Loucy (cell line): ENCODE measurements at regions not wholly inside any gene's neighbourhood (a gene's known extent, or its start where the extent isn't known, plus 50 kb on each side); places are given as distances from the start of the nearest gene placed in this dataset.

ENCODE experiments used
- H2AFZ ChIP-seq: fragments of 200-600 bp; sonication (generic); 2 replicates; pipeline ENCODE4 v1.6.0; 2016; ENCODE audit warnings: antibody characterized with exemption, mild to moderate bottlenecking, low read length, moderate library complexity
- H3F3A ChIP-seq: fragments of 200-600 bp; 2 replicates; pipeline ENCODE4 v1.6.0; 2016; ENCODE audit warnings: antibody characterized with exemption, low read depth, mild to moderate bottlenecking
- H3K27me3 ChIP-seq: fragments of 200-600 bp; sonication (generic); 2 replicates; pipeline ENCODE4 v1.6.1; 2014; ENCODE audit warnings: low read length, mild to moderate bottlenecking; ENCODE audit not compliant: insufficient read depth, poor library complexity, severe bottlenecking
- H3K36me3 ChIP-seq: fragments of 200-600 bp; sonication (generic); 2 replicates; pipeline ENCODE4 v1.6.1; 2016; ENCODE audit warnings: low read length; ENCODE audit not compliant: insufficient read depth
- H3K4me1 ChIP-seq: fragments of 200-600 bp; sonication (generic); 2 replicates; pipeline ENCODE4 v1.5.1; 2014; ENCODE audit warnings: low read length, mild to moderate bottlenecking; ENCODE audit not compliant: insufficient read depth, poor library complexity, severe bottlenecking
- H3K4me2 ChIP-seq: fragments of 200-600 bp; sonication (generic); 2 replicates; pipeline ENCODE4 v1.6.0; 2014; ENCODE audit warnings: antibody characterized with exemption, low read length, low read depth, mild to moderate bottlenecking; ENCODE audit not compliant: poor library complexity, severe bottlenecking
- H3K4me3 ChIP-seq: fragments of 200-600 bp; sonication (generic); 2 replicates; pipeline ENCODE4 v1.5.1; 2014; ENCODE audit warnings: low read length, mild to moderate bottlenecking, mixed read lengths; ENCODE audit not compliant: poor library complexity, severe bottlenecking
- H3K79me2 ChIP-seq: fragments of 200-600 bp; sonication (generic); 2 replicates; pipeline ENCODE4 v1.6.1; 2014; ENCODE audit warnings: low read length; ENCODE audit not compliant: insufficient read depth
- H3K9ac ChIP-seq: fragments of 200-600 bp; sonication (generic); 2 replicates; pipeline ENCODE4 v1.6.0; 2014; ENCODE audit warnings: mild to moderate bottlenecking, low read depth, low read length, moderate library complexity; ENCODE audit not compliant: poor library complexity, severe bottlenecking
- H3K9me2 ChIP-seq: fragments of 200-600 bp; sonication (generic); replicated peaks from 2 replicates; pipeline ENCODE4 v1.6.1; 2016; ENCODE audit warnings: low read depth, low read length, mixed read lengths
- H3K9me3 ChIP-seq: fragments of 200-600 bp; sonication (generic); 2 replicates; pipeline ENCODE4 v1.6.1; 2014; ENCODE audit warnings: mild to moderate bottlenecking, antibody characterized with exemption, low read length, low read depth; ENCODE audit not compliant: insufficient read depth
- H4K20me1 ChIP-seq: fragments of 200-600 bp; sonication (generic); 2 replicates; pipeline ENCODE4 v1.6.0; 2014; ENCODE audit warnings: antibody characterized with exemption, low read length, mild to moderate bottlenecking; ENCODE audit not compliant: insufficient read depth, poor library complexity, severe bottlenecking
- EZH2phosphoT487 ChIP-seq: fragments of 200-600 bp; IDR thresholded peaks from 2 replicates; pipeline ENCODE4 v1.6.1; 2018; ENCODE audit warnings: antibody characterized with exemption, mild to moderate bottlenecking, moderate library complexity, borderline replicate concordance
- TF ChIP-seq, protein P1 (sequence below): fragments of 200-600 bp; sonication (generic); conservative IDR thresholded peaks from 2 replicates; pipeline ENCODE4 v1.5.1; 2014; ENCODE audit warnings: mild to moderate bottlenecking, antibody characterized with exemption, low read length

DNA sequence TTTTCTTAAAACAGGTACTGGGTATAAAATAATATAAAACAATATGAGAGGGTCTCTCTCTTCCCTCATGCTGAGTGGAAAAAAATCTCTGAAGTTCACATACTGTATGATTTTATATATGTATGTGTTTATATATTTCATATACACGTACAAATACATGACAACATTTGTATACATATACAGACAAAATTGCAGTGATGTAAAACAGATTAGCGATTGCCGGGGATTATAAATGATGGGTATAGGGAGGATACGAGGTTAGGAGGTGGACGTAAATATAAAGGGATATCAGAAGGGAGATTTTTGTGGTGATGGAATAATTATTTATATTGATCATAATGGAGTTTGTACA is 194.8 kb upstream of the PRSS16 start:
- Histone ChIP-seq H3K9me3 (no peaks in the 10 kb centered on the region), H3K27me3 (no peaks in the 10 kb centered on the region), H3K4me2 (no peak overlapping the region), H4K20me1 (no peaks in the 10 kb centered on the region), H3K9me2 (no peaks in the 10 kb centered on the region), H3F3A (no peaks in the 10 kb centered on the region), H3K36me3 (no peaks in the 10 kb centered on the region), H3K4me3 (no peak overlapping the region), H2AFZ (no peak overlapping the region), H3K79me2 (no peaks in the 10 kb centered on the region), H3K9ac (no peak overlapping the region), H3K4me1 (no peaks in the 10 kb centered on the region)
- TF ChIP-seq EZH2phosphoT487: no peak
- TF ChIP-seq, protein P1, sequence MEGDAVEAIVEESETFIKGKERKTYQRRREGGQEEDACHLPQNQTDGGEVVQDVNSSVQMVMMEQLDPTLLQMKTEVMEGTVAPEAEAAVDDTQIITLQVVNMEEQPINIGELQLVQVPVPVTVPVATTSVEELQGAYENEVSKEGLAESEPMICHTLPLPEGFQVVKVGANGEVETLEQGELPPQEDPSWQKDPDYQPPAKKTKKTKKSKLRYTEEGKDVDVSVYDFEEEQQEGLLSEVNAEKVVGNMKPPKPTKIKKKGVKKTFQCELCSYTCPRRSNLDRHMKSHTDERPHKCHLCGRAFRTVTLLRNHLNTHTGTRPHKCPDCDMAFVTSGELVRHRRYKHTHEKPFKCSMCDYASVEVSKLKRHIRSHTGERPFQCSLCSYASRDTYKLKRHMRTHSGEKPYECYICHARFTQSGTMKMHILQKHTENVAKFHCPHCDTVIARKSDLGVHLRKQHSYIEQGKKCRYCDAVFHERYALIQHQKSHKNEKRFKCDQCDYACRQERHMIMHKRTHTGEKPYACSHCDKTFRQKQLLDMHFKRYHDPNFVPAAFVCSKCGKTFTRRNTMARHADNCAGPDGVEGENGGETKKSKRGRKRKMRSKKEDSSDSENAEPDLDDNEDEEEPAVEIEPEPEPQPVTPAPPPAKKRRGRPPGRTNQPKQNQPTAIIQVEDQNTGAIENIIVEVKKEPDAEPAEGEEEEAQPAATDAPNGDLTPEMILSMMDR: no peak

GRCh38 chr6:27053738-27054137 is 193.8 kb upstream of the PRSS16 start:
- Histone ChIP-seq H3K9me3 (no peaks in the 10 kb centered on the region), H3K27me3 (no peaks in the 10 kb centered on the region)

GRCh38 chr6:27056615-27057014 is 190.9 kb upstream of the PRSS16 start:
- Histone ChIP-seq H3K9ac (no peak overlapping the region), H2AFZ (no peak overlapping the region), H3K79me2 (no peaks in the 10 kb centered on the region), H3K4me2 (no peak overlapping the region), H3K27me3 (no peaks in the 10 kb centered on the region), H3K4me3 (no peak overlapping the region), H4K20me1 (no peaks in the 10 kb centered on the region), H3K9me3 (no peaks in the 10 kb centered on the region), H3F3A (no peaks in the 10 kb centered on the region), H3K36me3 (no peaks in the 10 kb centered on the region), H3K4me1 (no peaks in the 10 kb centered on the region), H3K9me2 (no peaks in the 10 kb centered on the region)
- TF ChIP-seq, protein P1: no peak
- no peak for TF ChIP-seq EZH2phosphoT487

More at GRCh38 chr6:27053738-27054137, 193.8 kb upstream of the PRSS16 start:
- Histone ChIP-seq H3K4me3 (no peak overlapping the region), H3K9ac (no peak overlapping the region), H3K4me2 (no peak overlapping the region), H2AFZ (no peak overlapping the region), H3F3A (no peaks in the 10 kb centered on the region), H3K9me2 (no peaks in the 10 kb centered on the region), H3K4me1 (no peaks in the 10 kb centered on the region), H3K79me2 (no peaks in the 10 kb centered on the region), H3K36me3 (no peaks in the 10 kb centered on the region), H4K20me1 (no peaks in the 10 kb centered on the region)
- TF ChIP-seq, protein P1: no peak
